GM21447 (cell line): ENCODE measurements at regions not wholly inside any gene's neighbourhood (a gene's known extent, or its start where the extent isn't known, plus 50 kb on each side); places are given as distances from the start of the nearest gene placed in this dataset.

Experiments used
- ATAC-seq: cut with Tn5 transposase; IDR thresholded peaks from one replicate; pipeline ENCODE4 v1.9.1; 2021; ENCODE audit not compliant: unreplicated experiment

DNA sequence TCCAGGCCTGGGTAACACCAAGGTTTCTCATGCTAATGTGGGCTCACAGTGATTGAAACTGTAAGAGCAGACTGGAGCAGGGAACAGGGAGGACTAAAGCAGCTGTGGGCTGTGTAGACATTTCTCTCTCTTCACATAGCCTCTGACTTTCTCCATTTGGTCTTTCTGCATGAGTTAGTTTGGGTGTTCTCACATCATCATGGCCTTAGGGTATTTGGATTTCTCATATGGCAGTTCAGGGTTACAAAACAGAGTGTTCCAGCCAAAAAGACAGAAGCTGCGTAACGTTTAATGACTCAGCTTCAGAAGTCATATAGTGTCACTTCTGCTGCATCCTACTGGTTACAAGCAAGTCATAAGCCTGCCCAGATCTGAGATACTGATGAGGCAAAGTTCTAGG is 52.0 kb upstream of the OSBPL8 start:
- ATAC-seq, result no peak

DNA sequence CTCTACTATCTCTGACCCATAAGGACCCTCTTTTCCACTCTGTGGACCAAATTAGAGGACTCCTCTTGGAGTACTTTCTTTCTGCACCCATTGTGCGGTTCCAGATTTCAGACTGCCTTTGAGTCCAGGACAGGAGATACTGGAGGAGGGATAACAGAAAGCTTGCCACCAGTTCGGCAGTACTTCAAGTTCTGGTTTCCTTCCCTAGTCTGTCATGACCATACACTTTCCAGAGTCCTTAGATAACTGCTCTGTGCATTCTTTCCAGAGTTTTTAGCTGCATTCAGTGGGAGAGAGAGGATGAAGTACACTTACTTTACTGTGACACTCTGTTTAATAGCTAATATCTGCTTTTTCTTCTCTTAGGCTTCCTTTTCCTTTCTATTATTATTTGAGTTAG is 54.8 kb upstream of the OSBPL8 start:
- no peak for ATAC-seq

DNA sequence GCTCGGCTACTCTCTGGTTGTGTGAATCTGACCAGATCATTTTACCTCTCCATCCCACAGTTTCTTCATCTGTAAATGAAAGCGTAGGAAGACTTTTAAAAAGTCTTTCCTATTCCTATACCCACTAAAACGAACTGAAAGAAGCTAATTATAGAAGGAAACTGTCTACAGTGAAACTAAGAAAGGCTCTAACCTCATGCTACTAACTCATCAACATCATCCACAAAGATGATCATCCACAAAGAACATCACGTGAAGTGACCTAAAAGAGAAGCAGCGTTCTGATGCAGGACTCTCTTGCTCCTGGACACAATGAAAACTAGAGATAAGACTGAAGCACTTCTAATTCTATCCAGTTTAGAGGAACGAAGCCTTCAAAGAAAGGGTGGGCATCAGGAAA is 58.5 kb upstream of the OSBPL8 start:
- no peak for ATAC-seq

GRCh38 chr12:76621582-76622024 is 62.0 kb upstream of the OSBPL8 start:
- ATAC-seq, result peak; percentile 92

- no peak for ATAC-seq
Measured at GRCh38 chr12:76622351-76622750, 62.8 kb upstream of the OSBPL8 start.

DNA sequence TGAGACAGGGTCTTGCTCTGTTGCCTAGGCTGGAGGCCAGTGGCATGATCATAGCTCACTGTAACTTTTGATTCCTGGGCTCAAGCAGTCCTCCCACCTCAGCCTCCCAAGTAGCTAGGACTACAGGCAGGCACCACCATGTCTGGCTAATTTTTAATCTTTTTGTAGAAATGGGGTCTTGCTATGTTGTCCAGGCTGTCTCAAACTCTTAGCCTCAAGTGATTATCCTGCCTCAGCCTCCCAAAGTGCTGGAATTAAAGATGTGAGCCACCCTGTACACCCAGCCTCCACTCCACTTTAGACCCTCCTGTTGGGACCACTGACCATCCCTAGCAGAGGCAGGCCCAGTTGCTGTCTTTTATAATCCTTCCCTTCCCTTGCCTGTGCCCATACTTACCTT is 63.3 kb upstream of the OSBPL8 start:
- no peak for ATAC-seq

- no peak for ATAC-seq
Measured at GRCh38 chr12:76623931-76624330, 64.4 kb upstream of the OSBPL8 start.

DNA sequence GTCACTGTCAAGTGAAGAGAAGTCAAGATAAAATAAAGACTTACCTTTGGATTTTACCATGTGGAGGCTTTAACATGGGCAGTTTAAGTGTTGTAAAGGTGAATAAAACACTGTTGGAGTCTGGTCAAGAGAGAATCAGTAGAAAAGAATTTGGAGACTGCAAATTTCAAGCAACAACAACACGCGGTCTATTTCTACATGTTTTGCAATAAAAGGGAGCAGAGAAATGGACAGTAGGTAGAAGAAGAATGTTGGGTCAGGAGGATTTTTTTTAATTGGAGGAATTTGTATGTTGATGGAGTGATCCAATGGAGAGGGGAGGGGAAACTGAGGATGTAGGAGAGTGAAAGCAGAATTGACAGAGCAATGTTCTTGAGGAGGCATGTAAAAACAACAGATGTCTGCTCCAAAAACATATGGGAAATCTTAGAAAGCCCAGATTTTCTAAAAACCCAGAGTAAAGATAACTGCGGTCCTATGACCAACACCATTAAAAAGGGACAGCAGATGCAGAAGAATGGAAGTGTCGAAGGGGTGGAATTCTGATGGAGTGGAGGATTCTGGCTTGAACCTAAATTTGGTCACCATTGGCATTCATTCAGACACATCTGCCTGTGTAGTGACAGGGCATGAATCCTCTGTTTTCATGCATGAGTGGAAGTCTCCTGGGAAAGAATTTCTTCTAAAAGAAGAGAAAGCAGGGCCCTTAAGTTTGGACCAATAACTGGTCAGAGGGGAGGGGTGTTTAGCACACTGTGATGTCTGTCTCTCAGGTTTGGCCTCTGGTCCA is 68.0 kb upstream of the OSBPL8 start:
- no peak for ATAC-seq

- no peak for ATAC-seq
Measured at GRCh38 chr12:76628745-76629144, 69.2 kb upstream of the OSBPL8 start.

DNA sequence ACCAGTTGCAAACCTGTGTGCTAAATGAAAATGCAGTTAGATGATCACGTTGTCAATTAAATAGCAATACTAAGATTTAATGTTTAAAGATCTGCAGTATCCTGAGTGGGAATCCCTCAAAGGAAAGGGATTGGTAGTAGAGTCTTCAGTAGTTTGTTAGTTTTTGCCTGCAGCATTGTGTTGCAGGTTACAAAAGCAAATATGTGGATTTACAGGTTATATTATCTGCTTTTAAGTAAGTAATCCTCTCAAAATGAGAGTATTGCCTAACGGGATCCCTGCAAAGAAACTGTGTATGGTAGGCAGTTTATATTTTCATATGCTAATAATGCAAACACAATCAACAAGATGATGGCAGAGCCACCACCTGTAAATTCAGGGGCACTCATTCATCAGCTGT is 72.2 kb upstream of the OSBPL8 start:
- ATAC-seq, result no peak

- ATAC-seq, result no peak
Measured at GRCh38 chr12:76633415-76633814, 73.8 kb upstream of the OSBPL8 start.

- no peak for ATAC-seq
Measured at GRCh38 chr12:76634133-76634532, 74.6 kb upstream of the OSBPL8 start.

DNA sequence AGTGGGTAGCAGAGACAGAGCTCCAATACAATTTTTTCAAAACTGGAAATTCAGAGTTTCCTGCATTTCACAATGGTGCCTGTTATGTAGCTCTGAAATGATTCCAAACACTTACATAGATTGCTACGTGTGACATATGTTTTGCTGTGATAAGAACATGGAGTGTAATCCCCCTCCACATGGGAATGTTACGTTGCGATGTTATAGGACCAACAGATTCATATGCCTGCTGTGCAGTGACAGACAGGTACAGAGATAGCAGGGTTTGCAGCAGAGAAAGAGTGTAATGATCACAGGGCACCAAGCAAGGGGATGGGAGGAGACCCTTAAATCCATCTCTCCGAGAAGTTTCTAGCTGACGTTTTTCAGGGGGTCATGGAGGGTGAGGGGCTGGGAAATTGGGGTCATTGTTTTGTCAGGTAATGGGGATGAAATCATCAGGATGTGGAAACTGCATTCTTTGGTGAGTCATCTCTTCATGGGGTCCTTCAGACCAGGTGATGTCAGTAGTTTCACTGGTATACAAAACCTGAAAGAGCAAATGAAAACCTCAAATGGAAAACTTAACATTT is 76.6 kb upstream of the OSBPL8 start:
- peak; percentile 59 for ATAC-seq

- ATAC-seq, result no peak
Measured at GRCh38 chr12:76637807-76638206, 78.2 kb upstream of the OSBPL8 start.

GRCh38 chr12:76639646-76640045 is 80.1 kb upstream of the OSBPL8 start:
- no peak for ATAC-seq

DNA sequence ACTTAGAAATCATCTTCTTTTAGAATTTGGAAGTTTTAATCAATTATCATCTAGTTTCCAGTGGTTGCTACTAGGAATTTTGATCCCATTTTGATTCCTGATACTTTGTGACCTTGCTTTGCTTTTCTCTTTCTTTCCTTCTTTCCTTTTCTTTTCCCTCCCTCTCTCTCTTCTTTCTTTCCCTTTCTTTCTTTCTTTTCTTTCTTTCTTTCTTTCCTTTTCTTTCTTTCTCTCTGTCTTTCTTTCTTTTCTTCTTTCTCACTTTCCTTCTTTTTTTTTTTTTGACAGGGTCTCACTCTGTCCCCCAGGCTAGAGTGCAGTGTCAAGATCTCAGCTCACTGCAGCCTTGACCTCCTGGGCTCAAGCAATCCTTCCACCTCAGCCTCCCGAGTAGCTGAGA is 81.5 kb upstream of the OSBPL8 start:
- ATAC-seq, result no peak

DNA sequence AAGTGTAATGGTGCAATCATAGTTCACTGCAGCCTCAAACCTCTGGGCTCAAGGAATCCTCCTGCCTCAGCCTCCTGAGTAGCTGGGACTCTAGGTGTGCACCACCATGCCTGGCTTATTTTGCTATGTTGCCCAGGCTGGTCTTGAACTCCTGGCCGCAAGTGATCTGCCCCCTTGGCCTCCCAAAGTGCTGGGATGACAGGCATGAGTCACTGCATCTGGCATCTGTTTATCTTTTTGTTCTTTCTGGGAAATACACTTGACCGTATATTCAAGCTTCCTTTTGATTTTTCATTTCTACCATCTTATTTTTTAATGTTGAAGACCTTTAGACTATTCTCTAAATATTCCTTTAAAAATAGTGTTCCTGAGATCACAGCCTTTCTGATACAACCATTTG is 82.4 kb upstream of the OSBPL8 start:
- no peak for ATAC-seq

DNA sequence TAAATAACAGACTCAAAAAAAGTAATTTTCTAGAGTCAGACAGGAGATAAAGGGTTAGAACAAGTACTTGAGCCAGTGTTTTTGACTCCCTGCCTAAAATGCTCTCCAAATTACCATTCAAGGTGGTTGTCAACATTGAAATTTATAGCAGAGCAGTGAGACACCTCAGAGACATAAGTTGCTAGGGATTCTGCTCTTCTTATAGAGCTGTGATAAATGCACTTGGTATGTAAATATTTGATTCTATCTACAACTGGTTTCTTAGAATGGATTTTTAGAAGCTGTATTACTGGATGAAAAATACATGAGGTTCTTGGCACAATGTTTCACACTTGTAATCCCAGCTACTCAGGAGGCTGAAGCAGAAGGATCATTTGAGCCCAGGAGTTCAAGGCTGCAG is 83.9 kb upstream of the OSBPL8 start:
- no peak for ATAC-seq

- no peak for ATAC-seq
Measured at GRCh38 chr12:76644950-76645349, 85.4 kb upstream of the OSBPL8 start.

- no peak for ATAC-seq
Measured at GRCh38 chr12:76645934-76646333, 86.4 kb upstream of the OSBPL8 start.

DNA sequence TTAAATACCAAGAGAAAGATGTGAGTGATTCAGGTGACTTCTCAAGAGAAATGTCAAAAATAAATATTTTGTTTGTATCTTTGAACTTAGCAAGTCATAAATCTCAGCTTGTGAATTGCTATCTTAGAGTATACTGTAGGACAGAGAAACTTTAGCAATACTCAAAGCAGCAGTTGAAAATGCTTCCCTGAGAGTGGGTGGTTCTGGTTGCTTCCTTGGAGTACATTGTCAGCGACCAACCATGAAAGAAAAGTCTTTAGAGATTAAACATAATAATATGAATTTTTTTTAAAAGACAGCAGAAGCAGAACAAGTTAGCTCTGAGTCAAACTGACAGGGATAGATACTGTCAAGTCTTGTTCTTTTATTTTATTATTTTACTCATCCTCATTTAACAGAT is 86.8 kb upstream of the OSBPL8 start:
- no peak for ATAC-seq

DNA sequence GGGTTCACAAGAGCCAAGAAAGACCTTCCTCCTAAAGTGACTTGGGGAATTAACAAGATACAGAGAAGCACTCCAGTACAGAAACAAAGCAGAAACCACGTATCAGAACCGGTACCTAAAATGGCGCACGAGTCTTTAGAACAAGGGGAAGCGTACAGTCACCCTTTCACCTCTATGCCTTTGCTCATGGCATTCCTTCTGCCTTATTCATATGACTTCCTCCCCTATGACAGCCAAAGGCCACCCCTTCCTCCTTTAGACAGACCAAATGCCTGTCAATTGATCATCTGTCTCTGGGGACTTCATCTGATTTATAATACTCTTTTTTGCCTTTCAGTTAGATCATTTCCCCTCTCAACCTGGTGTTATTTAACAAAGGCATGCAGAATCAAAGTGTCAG is 89.5 kb upstream of the OSBPL8 start:
- ATAC-seq, result no peak

DNA sequence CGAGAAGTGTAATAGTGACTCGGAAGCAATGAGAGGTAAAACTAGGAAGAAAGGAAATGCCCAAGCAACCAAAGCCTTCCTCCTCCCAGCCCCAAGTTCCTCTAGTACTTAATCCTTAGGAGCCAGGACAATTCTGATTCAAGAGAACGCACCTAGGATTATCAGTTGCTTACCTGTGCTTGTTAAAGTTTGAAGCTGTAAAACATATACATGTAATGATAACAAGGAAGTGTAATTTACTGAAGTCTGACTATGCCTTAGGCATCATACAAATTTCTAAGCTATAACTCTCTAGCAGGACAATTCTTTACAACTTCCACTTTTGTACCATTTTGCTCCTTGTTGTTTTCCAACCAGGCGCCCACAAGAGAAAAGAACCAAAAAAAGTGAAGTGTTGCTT is 92.8 kb upstream of the OSBPL8 start:
- ATAC-seq, result no peak
